T-cell (primary cell): ENCODE measurements at regions not wholly inside any gene's neighbourhood (a gene's known extent, or its start where the extent isn't known, plus 50 kb on each side); places are given as distances from the start of the nearest gene placed in this dataset.

Source experiments
- ATAC-seq, 4 experiments: fragments of 200-7000 bp in 3 of 4; fragments of 150-1000 bp in 1 of 4; cut with Tn5 transposase; replicated peaks in 1 of 4; 1 replicate in 3 of 4; 2 replicates in 1 of 4; pipeline ENCODE4 v1.10.0; 2021; ENCODE audit warnings: moderate library complexity in 3 of 4, mild to moderate bottlenecking in 2 of 4, moderate number of reproducible peaks in 1 of 4
- CTCF ChIA-PET, 2 donors: fragments of 300-600 bp; sonication (Branson Sonifier 250); formaldehyde crosslinking; loops; one replicate each; lab custom pipeline; 2022; ENCODE audit warnings: antibody characterized with exemption in 2 of 2; lab: Charles Lee
- POLR2A ChIA-PET, 2 donors: fragments of 300-600 bp; sonication (Branson Sonifier 250); formaldehyde crosslinking; loops; one replicate each; lab custom pipeline; 2022; ENCODE audit warnings: antibody characterized with exemption in 2 of 2; lab: Charles Lee
- DNase-seq, 35 experiments: peaks; one replicate each; pipeline versions ENCODE4 v3.0.0 to v3.0.0-alpha.2; 2013 to 2023
- H3K27ac ChIP-seq: one replicate; pipeline ENCODE4 v1.5.1; 2013; ENCODE audit warnings: low read length
- H3K27me3 ChIP-seq, 2 experiments: replicated peaks in 1 of 2; 1 replicate in 1 of 2; 2 replicates in 1 of 2; pipeline versions ENCODE4 v1.6.1 to v1.7.0; 2013; ENCODE audit warnings: low read length in 1 of 2, mixed read lengths in 1 of 2; ENCODE audit not compliant: control insufficient read depth in 2 of 2, insufficient read depth in 2 of 2; ENCODE audit errors: extremely low read depth in 1 of 2
- H3K36me3 ChIP-seq, 2 donors: 1 replicate in 1 of 2; 2 replicates in 1 of 2; pipeline versions ENCODE4 v1.6.1 to v1.7.0; 2013; ENCODE audit warnings: low read length in 1 of 2; ENCODE audit not compliant: control insufficient read depth in 2 of 2, insufficient read depth in 1 of 2; ENCODE audit errors: extremely low read depth in 1 of 2
- H3K4me1 ChIP-seq, 2 experiments: 1 replicate in 1 of 2; 2 replicates in 1 of 2; pipeline versions ENCODE4 v1.6.1 to v1.7.0; 2013; ENCODE audit warnings: low read length in 2 of 2, mixed read lengths in 1 of 2; ENCODE audit not compliant: insufficient read depth in 2 of 2, control insufficient read depth in 1 of 2; ENCODE audit errors: extremely low read depth in 1 of 2
- H3K4me3 ChIP-seq, 2 donors: 1 replicate in 1 of 2; 2 replicates in 1 of 2; pipeline versions ENCODE4 v1.5.1 to v1.7.0; 2013; ENCODE audit warnings: mild to moderate bottlenecking in 2 of 2, low read length in 1 of 2, moderate library complexity in 1 of 2; ENCODE audit not compliant: control insufficient read depth in 1 of 2; ENCODE audit errors: extremely low read depth in 1 of 2
- H3K9me3 ChIP-seq: 2 replicates; pipeline ENCODE4 v1.7.0; 2013
- H3K27ac Mint-ChIP-seq, 2 donors: one replicate each; pipeline ENCODE4 v1.8.0; 2020 to 2021; ENCODE audit warnings: mild to moderate bottlenecking in 2 of 2, mixed read lengths in 2 of 2
- H3K27me3 Mint-ChIP-seq, 2 donors: one replicate each; pipeline ENCODE4 v1.8.0; 2021 to 2022; ENCODE audit warnings: mixed read lengths in 2 of 2
- H3K36me3 Mint-ChIP-seq: one replicate; pipeline ENCODE4 v1.8.0; 2021; ENCODE audit warnings: mixed read lengths
- H3K4me1 Mint-ChIP-seq, 3 donors: one replicate each; pipeline ENCODE4 v1.8.0; 2020 to 2022; ENCODE audit warnings: mixed read lengths in 3 of 3, mild to moderate bottlenecking in 1 of 3
- H3K4me3 Mint-ChIP-seq, 3 donors: one replicate each; pipeline ENCODE4 v1.8.0; 2020 to 2022; ENCODE audit warnings: mild to moderate bottlenecking in 3 of 3, mixed read lengths in 3 of 3, moderate library complexity in 3 of 3
- H3K9me3 Mint-ChIP-seq, 3 donors: one replicate each; pipeline ENCODE4 v1.8.0; 2020 to 2022; ENCODE audit warnings: mixed read lengths in 3 of 3
- WGBS: methylation state at CpG from one replicate; pipeline ENCODE4 v1.1.5; 2013; ENCODE audit warnings: missing lambda C conversion rate; ENCODE audit not compliant: insufficient coverage; 5-methylcytosine and 5-hydroxymethylcytosine counted together

DNA sequence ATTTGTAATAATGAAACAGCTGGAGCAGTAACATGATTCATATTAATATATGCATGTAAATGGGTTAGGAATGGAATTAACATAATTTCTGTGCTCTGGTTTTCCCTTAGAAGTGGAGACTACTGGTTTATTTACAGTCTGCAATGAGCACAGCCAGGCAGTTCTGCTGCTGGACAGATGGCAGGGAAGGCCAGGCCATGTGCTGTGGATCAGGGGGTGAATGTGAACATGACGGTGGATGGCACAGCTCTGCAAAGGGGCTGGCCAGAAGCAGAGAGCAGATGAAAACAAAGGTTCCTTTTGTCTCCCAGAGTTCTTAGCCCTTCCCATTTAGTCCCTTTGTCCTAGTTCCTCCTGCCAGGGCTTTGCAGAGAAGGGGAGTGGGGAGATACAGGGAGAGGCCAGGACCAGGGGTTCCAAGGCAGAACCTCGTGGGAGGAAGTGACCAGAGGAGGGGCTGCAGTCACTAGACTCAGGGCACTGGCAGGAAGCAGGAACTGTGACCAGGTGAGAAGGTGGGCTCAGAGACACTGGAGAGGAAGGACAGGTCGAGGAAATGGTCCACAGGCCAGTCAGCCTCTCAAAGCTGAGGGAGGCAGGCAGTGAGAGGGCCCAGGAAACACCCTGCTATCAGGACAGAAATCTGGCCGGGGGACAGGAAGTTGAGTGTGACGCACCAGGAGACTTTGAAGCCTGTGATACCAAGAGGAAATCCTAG, 112.9 kb upstream of the ATP8B1 start:
- no peak for ATAC-seq
- DNase-seq, result no peak
- no peak overlapping the region for H3K27ac Mint-ChIP-seq
- H3K9me3 ChIP-seq, result no peaks in the 10 kb centered on the region
- H3K36me3 ChIP-seq, result no peaks in the 10 kb centered on the region
- no peaks in the 10 kb centered on the region for H3K27me3 ChIP-seq
- H3K4me3 Mint-ChIP-seq, result no peak overlapping the region
- CTCF ChIA-PET, result no interaction called here
- H3K9me3 Mint-ChIP-seq, result no peaks in the 10 kb centered on the region
- WGBS, result 17% methylated on average over 3 of the region's 5 CpGs
- H3K4me1 ChIP-seq, result peaks cover 0 to 4% of the 10 kb centered on the region in 2 experiments
- POLR2A ChIA-PET, result no interaction called here
- H3K36me3 Mint-ChIP-seq, result no peaks in the 10 kb centered on the region
- H3K4me3 ChIP-seq, result no peak overlapping the region
- H3K27ac ChIP-seq, result no peak overlapping the region
- H3K4me1 Mint-ChIP-seq, result peaks cover 6 to 16% (median 11%) of the 10 kb centered on the region in 3 donors
- H3K27me3 Mint-ChIP-seq, result peaks cover 0 to 4% of the 10 kb centered on the region in 2 donors

GRCh38 chr18:57915248-57915647, 112.1 kb upstream of the ATP8B1 start:
- ATAC-seq (no peak), DNase-seq (no peak)
- Histone ChIP-seq H3K27me3 (no peaks in the 10 kb centered on the region), H3K36me3 (no peaks in the 10 kb centered on the region), H3K4me1 (peaks cover 0 to 4% of the 10 kb centered on the region in 2 experiments), H3K4me3 (no peak overlapping the region), H3K9me3 (no peaks in the 10 kb centered on the region), H3K27ac (no peak overlapping the region)
- no peaks in the 10 kb centered on the region for H3K9me3 Mint-ChIP-seq
- no peak overlapping the region for H3K27ac Mint-ChIP-seq
- WGBS, result no CpG with 5 or more reads among the region's 2 CpGs
- H3K36me3 Mint-ChIP-seq, result no peaks in the 10 kb centered on the region
- peaks cover 3 to 4% of the 10 kb centered on the region in 2 donors for H3K27me3 Mint-ChIP-seq
- ChIA-PET POLR2A (no interaction called here), CTCF (no interaction called here)
- no peak overlapping the region for H3K4me3 Mint-ChIP-seq
- peaks cover 6 to 16% (median 11%) of the 10 kb centered on the region in 3 donors for H3K4me1 Mint-ChIP-seq

- no peak overlapping the region for H3K27ac Mint-ChIP-seq
- Histone ChIP-seq H3K36me3 (no peaks in the 10 kb centered on the region), H3K9me3 (no peaks in the 10 kb centered on the region), H3K27ac (no peak overlapping the region), H3K4me3 (no peak overlapping the region), H3K4me1 (peaks cover 0 to 4% of the 10 kb centered on the region in 2 experiments), H3K27me3 (no peaks in the 10 kb centered on the region)
- CTCF ChIA-PET, result no interaction called here
- no peak for ATAC-seq
- peaks cover 2 to 3% of the 10 kb centered on the region in 2 donors for H3K27me3 Mint-ChIP-seq
- H3K36me3 Mint-ChIP-seq, result no peaks in the 10 kb centered on the region
- WGBS, result 93% methylated on average over 3 of the region's 5 CpGs
- no peak for DNase-seq
- H3K4me3 Mint-ChIP-seq, result no peak overlapping the region
- peaks cover 6 to 16% (median 11%) of the 10 kb centered on the region in 3 donors for H3K4me1 Mint-ChIP-seq
- POLR2A ChIA-PET, result no interaction called here
- no peaks in the 10 kb centered on the region for H3K9me3 Mint-ChIP-seq
Observed at GRCh38 chr18:57913686-57914085, 110.6 kb upstream of the ATP8B1 start.

- Mint-ChIP-seq H3K27me3 (peaks cover 9 to 17% of the 10 kb centered on the region in 2 donors), H3K36me3 (no peaks in the 10 kb centered on the region), H3K4me3 (no peak overlapping the region), H3K27ac (no peak overlapping the region), H3K4me1 (peaks cover 0 to 4% (median under 1%) of the 10 kb centered on the region in 3 donors), H3K9me3 (no peaks in the 10 kb centered on the region)
- Histone ChIP-seq H3K27ac (no peak overlapping the region), H3K36me3 (no peaks in the 10 kb centered on the region), H3K4me1 (no peaks in the 10 kb centered on the region), H3K4me3 (no peak overlapping the region), H3K9me3 (no peaks in the 10 kb centered on the region), H3K27me3 (no peaks in the 10 kb centered on the region)
- ATAC-seq (no peak), DNase-seq (no peak)
- ChIA-PET CTCF (no interaction called here), POLR2A (no interaction called here)
- WGBS, result 85% methylated on average over 6 of the region's 7 CpGs
Observed at GRCh38 chr18:57910817-57911216, 107.7 kb upstream of the ATP8B1 start.

DNA sequence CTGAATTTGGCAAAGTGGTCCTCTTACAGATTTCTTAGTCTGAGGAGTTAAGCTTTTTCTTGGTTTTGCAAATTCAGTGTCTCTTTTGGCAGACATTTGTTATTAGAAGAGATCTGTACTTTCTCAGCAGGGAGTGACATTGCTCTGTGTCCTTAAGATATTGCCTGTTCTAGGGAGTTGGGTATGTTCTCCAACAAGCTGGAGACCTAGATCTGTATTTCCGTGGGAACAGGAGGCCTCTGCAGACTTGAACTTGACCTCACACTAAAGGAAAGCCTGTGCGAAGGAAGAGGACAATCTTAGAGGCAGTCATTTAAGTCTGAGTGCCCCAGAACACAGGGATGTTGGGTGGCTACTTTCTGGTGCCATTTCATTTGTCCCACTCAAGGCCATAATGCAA, 107.0 kb upstream of the ATP8B1 start:
- ChIA-PET CTCF (no interaction called here), POLR2A (no interaction called here)
- ATAC-seq (no peak), DNase-seq (no peak)
- no peaks in the 10 kb centered on the region for H3K9me3 Mint-ChIP-seq
- peaks cover 11 to 17% of the 10 kb centered on the region in 2 donors for H3K27me3 Mint-ChIP-seq
- H3K36me3 ChIP-seq, result no peaks in the 10 kb centered on the region
- WGBS, result 50% methylated on average over 1 of the region's 2 CpGs
- no peaks in the 10 kb centered on the region for H3K4me1 Mint-ChIP-seq
- H3K27ac Mint-ChIP-seq, result no peak overlapping the region
- H3K27ac ChIP-seq, result no peak overlapping the region
- H3K9me3 ChIP-seq, result no peaks in the 10 kb centered on the region
- no peak overlapping the region for H3K4me3 Mint-ChIP-seq
- no peak overlapping the region for H3K4me3 ChIP-seq
- H3K36me3 Mint-ChIP-seq, result no peaks in the 10 kb centered on the region
- no peaks in the 10 kb centered on the region for H3K4me1 ChIP-seq
- H3K27me3 ChIP-seq, result no peaks in the 10 kb centered on the region

GRCh38 chr18:57909620-57910019, 106.5 kb upstream of the ATP8B1 start:
- POLR2A ChIA-PET, result no interaction called here
- CTCF ChIA-PET, result no interaction called here
- no peaks in the 10 kb centered on the region for H3K36me3 ChIP-seq
- Mint-ChIP-seq H3K4me1 (no peaks in the 10 kb centered on the region), H3K4me3 (no peak overlapping the region), H3K27ac (no peak overlapping the region), H3K36me3 (no peaks in the 10 kb centered on the region), H3K9me3 (no peaks in the 10 kb centered on the region), H3K27me3 (peaks cover 11 to 17% of the 10 kb centered on the region in 2 donors)
- H3K9me3 ChIP-seq, result no peaks in the 10 kb centered on the region
- H3K4me3 ChIP-seq, result no peak overlapping the region
- no peaks in the 10 kb centered on the region for H3K27me3 ChIP-seq
- no peak for DNase-seq
- no peaks in the 10 kb centered on the region for H3K4me1 ChIP-seq
- ATAC-seq, result no peak
- no peak overlapping the region for H3K27ac ChIP-seq
- WGBS, result 100% methylated on average over 3 of the region's 7 CpGs
